Endothelial cell of umbilical vein (primary cell): ENCODE measurements at regions not wholly inside any gene's neighbourhood (a gene's known extent, or its start where the extent isn't known, plus 50 kb on each side); places are given as distances from the start of the nearest gene placed in this dataset.

Experiments
- BruUV-seq: library from RNA; stranded (reverse); fragments of 400-500 nt; replicated peaks from 2 replicates; lab custom pipeline; 2021; lab: Mats Ljungman, UMichigan
- CTCF ChIA-PET: fragments of 300-600, 350-600 bp; sonication (Branson Sonifier 250); formaldehyde crosslinking; loops from one replicate; lab custom pipeline; 2021; ENCODE audit warnings: antibody characterized with exemption, inconsistent platforms; lab: Charles Lee
- POLR2A ChIA-PET: fragments of 300-600, 350-600 bp; sonication (Branson Sonifier 250); formaldehyde crosslinking; loops from one replicate; lab custom pipeline; 2021; ENCODE audit warnings: antibody characterized with exemption, inconsistent platforms; lab: Charles Lee
- DNase-seq: peaks from one replicate; pipeline ENCODE4 v3.0.0-alpha.2; 2011; ENCODE audit warnings: low read depth, low spot score
- FAIRE-seq: peaks from 2 replicates; lab custom pipeline; 2011; peaks lifted over from hg19 to GRCh38; lab: Jason Lieb, UNC
- H2AFZ ChIP-seq: 2 replicates; pipeline ENCODE4 v1.6.0; 2012; ENCODE audit warnings: low read depth, low read length, control low read depth, inconsistent platforms
- H3K27ac ChIP-seq: 2 replicates; pipeline ENCODE4 v1.5.1; 2011; ENCODE audit warnings: low read depth, mild to moderate bottlenecking, control low read depth, low read length, moderate library complexity; ENCODE audit not compliant: insufficient read depth
- H3K27me3 ChIP-seq, 2 experiments: 2 replicates each; pipeline versions ENCODE4 v1.6.0 to v1.6.1; 2011; ENCODE audit warnings: low read length in 2 of 2, mixed read lengths in 1 of 2; ENCODE audit not compliant: control insufficient read depth in 2 of 2, insufficient read depth in 2 of 2
- H3K36me3 ChIP-seq, 2 experiments: 2 replicates in 1 of 2; 3 replicates in 1 of 2; pipeline ENCODE4 v1.5.1; 2011; ENCODE audit warnings: low read length in 2 of 2, mild to moderate bottlenecking in 1 of 2, moderate library complexity in 1 of 2; ENCODE audit not compliant: control insufficient read depth in 2 of 2, insufficient read depth in 2 of 2; ENCODE audit errors: extremely low read depth in 1 of 2
- H3K4me1 ChIP-seq: 3 replicates; pipeline ENCODE4 v1.5.1; 2011; ENCODE audit warnings: mild to moderate bottlenecking, low read length; ENCODE audit not compliant: control insufficient read depth, insufficient read depth; ENCODE audit errors: extremely low read depth
- H3K4me2 ChIP-seq: 2 replicates; pipeline ENCODE4 v1.6.1; 2011; ENCODE audit warnings: low read length, control low read depth, mixed read lengths; ENCODE audit not compliant: insufficient read depth
- H3K4me3 ChIP-seq, 3 experiments: fragments of 200-600 bp in 1 of 3; sonication (generic), shearing (Covaris generic) in 1 of 3; replicated peaks in 1 of 3; 2 replicates each; pipeline ENCODE4 v1.5.1; 2011 to 2016; ENCODE audit warnings: control low read depth in 3 of 3, low read length in 3 of 3, mild to moderate bottlenecking in 2 of 3, inconsistent platforms in 1 of 3, low read depth in 1 of 3, moderate library complexity in 1 of 3; ENCODE audit not compliant: insufficient read depth in 1 of 3
- H3K79me2 ChIP-seq: 2 replicates; pipeline ENCODE4 v1.6.0; 2012; ENCODE audit warnings: low read length, inconsistent platforms; ENCODE audit not compliant: control insufficient read depth, insufficient read depth
- H3K9ac ChIP-seq: replicated peaks from 2 replicates; pipeline ENCODE3; 2011; ENCODE audit warnings: low read length, control low read depth; ENCODE audit not compliant: insufficient read depth; ENCODE audit errors: extremely low read depth
- H3K9me1 ChIP-seq: replicated peaks from 3 replicates; pipeline ENCODE4 v1.6.0; 2011; ENCODE audit warnings: mild to moderate bottlenecking, low read length; ENCODE audit not compliant: control insufficient read depth, insufficient read depth; ENCODE audit errors: extremely low read depth
- H3K9me3 ChIP-seq: replicated peaks from 2 replicates; pipeline ENCODE4 v1.5.1; 2012; ENCODE audit warnings: low read length, inconsistent platforms; ENCODE audit not compliant: control insufficient read depth, insufficient read depth
- H4K20me1 ChIP-seq: replicated peaks from 2 replicates; pipeline ENCODE3; 2011; ENCODE audit warnings: mild to moderate bottlenecking, low read length; ENCODE audit not compliant: control insufficient read depth, insufficient read depth; ENCODE audit errors: extremely low read depth
- CTCF ChIP-seq, 2 donors: IDR thresholded peaks; 1 replicate in 1 of 2; 2 replicates in 1 of 2; pipeline ENCODE4 v1.5.1; 2011; ENCODE audit warnings: low read length in 2 of 2, mild to moderate bottlenecking in 2 of 2, moderate library complexity in 2 of 2, control low read depth in 1 of 2, inconsistent platforms in 1 of 2, low read depth in 1 of 2; ENCODE audit not compliant: insufficient read depth in 1 of 2; ENCODE audit errors: extremely low read depth in 1 of 2
- EZH2 ChIP-seq: IDR thresholded peaks from 2 replicates; pipeline ENCODE4 v1.6.1; 2012; ENCODE audit warnings: borderline replicate concordance, low read depth, mild to moderate bottlenecking, moderate library complexity, low read length, inconsistent platforms; ENCODE audit not compliant: severe bottlenecking
- FOS ChIP-seq: IDR thresholded peaks from 2 replicates; pipeline ENCODE4 v1.6.1; 2011; ENCODE audit warnings: mild to moderate bottlenecking, low read length, moderate library complexity, borderline replicate concordance; ENCODE audit not compliant: insufficient read depth
- GATA2 ChIP-seq: IDR thresholded peaks from 2 replicates; pipeline ENCODE4 v1.7.0; 2011; ENCODE audit warnings: low read depth, mild to moderate bottlenecking, moderate library complexity, mixed read lengths, low read length; ENCODE audit not compliant: insufficient read length, insufficient read depth
- JUN ChIP-seq: IDR thresholded peaks from 2 replicates; pipeline ENCODE4 v1.6.1; 2011; ENCODE audit warnings: borderline replicate concordance, low read depth; ENCODE audit not compliant: insufficient read length, insufficient read depth
- MAX ChIP-seq: IDR thresholded peaks from 2 replicates; pipeline ENCODE4 v1.6.1; 2011; ENCODE audit not compliant: insufficient read depth, insufficient read length
- MYC ChIP-seq: IDR thresholded peaks from one replicate; pipeline ENCODE4 v1.6.1; 2011; ENCODE audit warnings: mild to moderate bottlenecking, low read depth, low read length
- POLR2A ChIP-seq: IDR thresholded peaks from 2 replicates; pipeline ENCODE4 v1.6.1; 2012; ENCODE audit warnings: low read depth, mild to moderate bottlenecking, control low read depth, low read length
- POLR2AphosphoS5 ChIP-seq: IDR thresholded peaks from 2 replicates; pipeline ENCODE4 v1.6.1; 2012; ENCODE audit warnings: low read depth, mild to moderate bottlenecking, control low read depth, low read length, moderate library complexity; ENCODE audit not compliant: insufficient read depth
- dilution Hi-C: fragments of 300-500 bp; cut with MboI; formaldehyde crosslinking; loops from one replicate; pipeline ENCODE4 v1.15.0; 2019; ENCODE audit warnings: low sequenced_read_pairs; ENCODE audit not compliant: extremely low pct_ligation_motif_present
- intact Hi-C: fragments of 100-400 bp; cut with micrococcal nuclease; formaldehyde crosslinking; loops from one replicate; pipeline ENCODE4 v1.10.0; 2022

GRCh38 chr10:107423903-107424302 is 259.4 kb upstream of the SORCS1 start:
- Histone ChIP-seq H4K20me1 (no peaks in the 10 kb centered on the region), H3K4me2 (no peak overlapping the region), H3K9me3 (no peaks in the 10 kb centered on the region), H3K27ac (no peak overlapping the region), H3K4me1 (no peaks in the 10 kb centered on the region), H2AFZ (no peak overlapping the region), H3K4me3 (no peak overlapping the region), H3K9ac (no peak overlapping the region), H3K9me1 (no peaks in the 10 kb centered on the region), H3K79me2 (no peaks in the 10 kb centered on the region), H3K36me3 (no peaks in the 10 kb centered on the region), H3K27me3 (no peaks in the 10 kb centered on the region)
- ChIA-PET POLR2A (no interaction called here), CTCF (no interaction called here)
- TF ChIP-seq POLR2AphosphoS5 = no peak
- no peak for TF ChIP-seq GATA2
- TF ChIP-seq FOS = no peak
- no peak for TF ChIP-seq MYC
- TF ChIP-seq MAX = no peak
- TF ChIP-seq CTCF (IDR thresholded peaks at IDR 0.05; ENCODE audit: extremely low read depth in 1 of 2, insufficient read depth in 1 of 2, low read depth in 1 of 2, low read length in 2 of 2) = no peak
- no peak for TF ChIP-seq POLR2A
- dilution Hi-C loops (no loop called here), intact Hi-C loops (no loop called here)
- DNase-seq (no peak), FAIRE-seq (no peak)
- BruUV-seq = no TSS peak

GRCh38 chr10:107422681-107423080 is 258.2 kb upstream of the SORCS1 start:
- H3K4me3 ChIP-seq = no peak overlapping the region
- H3K9me1 ChIP-seq = no peaks in the 10 kb centered on the region
- FAIRE-seq (no peak), DNase-seq (no peak)
- no peak overlapping the region for H3K9ac ChIP-seq
- H3K36me3 ChIP-seq = no peaks in the 10 kb centered on the region
- H3K9me3 ChIP-seq = no peaks in the 10 kb centered on the region
- no peak overlapping the region for H3K27ac ChIP-seq
- intact Hi-C loops (no loop called here), dilution Hi-C loops (no loop called here)
- no peaks in the 10 kb centered on the region for H3K27me3 ChIP-seq
- H3K4me1 ChIP-seq = no peaks in the 10 kb centered on the region
- POLR2A ChIA-PET = no interaction called here
- CTCF ChIA-PET = no interaction called here
- no peak for TF ChIP-seq EZH2
- TF ChIP-seq JUN = no peak
- TF ChIP-seq POLR2AphosphoS5 = no peak
- no peak for TF ChIP-seq MAX
- no peak for TF ChIP-seq FOS
- no peak for TF ChIP-seq CTCF (IDR thresholded peaks at IDR 0.05; ENCODE audit: extremely low read depth in 1 of 2, insufficient read depth in 1 of 2, low read depth in 1 of 2, low read length in 2 of 2)
- no peak for TF ChIP-seq GATA2
- TF ChIP-seq POLR2A = no peak
- TF ChIP-seq MYC = no peak
- H4K20me1 ChIP-seq = no peaks in the 10 kb centered on the region
- no peak overlapping the region for H3K4me2 ChIP-seq
- H2AFZ ChIP-seq = no peak overlapping the region
- H3K79me2 ChIP-seq = no peaks in the 10 kb centered on the region
- no TSS peak for BruUV-seq
